Heart left ventricle (tissue), 13 donors: ENCODE measurements at regions not wholly inside any gene's neighbourhood (a gene's known extent, or its start where the extent isn't known, plus 50 kb on each side); places are given as distances from the start of the nearest gene placed in this dataset.
"Not testable (repeated sequence)": the region's sequence is repeated elsewhere in the genome, so short reads cannot be mapped to it uniquely, and the experiment has no call there.

Experiments
- CTCF ChIP-seq, 12 donors: fragments of 200-600 bp; sonication (generic) in 4 of 12; IDR thresholded peaks; one replicate each; pipeline versions ENCODE4 v1.5.0 to v1.8.0; 2018 to 2022; ENCODE audit warnings: antibody characterized with exemption in 12 of 12, mild to moderate bottlenecking in 5 of 12
- POLR2A ChIP-seq, 2 donors: fragments of 450-650 bp; IDR thresholded peaks; one replicate each; pipeline ENCODE4 v1.6.1; 2017; ENCODE audit warnings: antibody characterized with exemption in 2 of 2, mild to moderate bottlenecking in 2 of 2, moderate library complexity in 2 of 2
- donor health status: ischemic (EF 13 %, LVEDD 7.1; RV severe dilation, severe dysfunction).
- donor health status: DM: no; HTN: yes; CAD: no.
- donor health status: DM: no; HTN: no; CAD: no.
- donor health status: ischemic (EF 25% LVEDD 6.9; RV normal size, moderate dysfunction).
- donor health status: ischemic (EF 25% LVEDD 5.7; RV mildly dilated, moderate dysfunction).
- donor health status: ischemic (EF 35%, LVEDD 5.7; RV mildly dilated, moderate dysfunction).
- donor health status: nonischemic (EF 11% LVEDD 7.7; RV severe dilation, severe dysfunction).
- donor health status: DM: yes; HTN: yes; CAD: no.
- donor health status: PGD.
- donor health status: ischemic (EF 29% LVEDD 5.4; RV normal size, mild dysfunction).
- donor health status: nonischemic (EF 23%, LVEDD 6.1; RV moderate dilation, normal function).

- TF ChIP-seq POLR2A, CTCF (IDR thresholded peaks at IDR 0.05): not testable (repeated sequence)
These were observed 65.5 kb downstream of the UNC93B1 start for GRCh38 chr11:67938371-67938770.
